ENCODE measurements at regions not wholly inside any gene's neighbourhood (a gene's known extent, or its start where the extent isn't known, plus 50 kb on each side); places are given as distances from the start of the nearest gene placed in this dataset.

- TF ChIP-seq, protein P1, sequence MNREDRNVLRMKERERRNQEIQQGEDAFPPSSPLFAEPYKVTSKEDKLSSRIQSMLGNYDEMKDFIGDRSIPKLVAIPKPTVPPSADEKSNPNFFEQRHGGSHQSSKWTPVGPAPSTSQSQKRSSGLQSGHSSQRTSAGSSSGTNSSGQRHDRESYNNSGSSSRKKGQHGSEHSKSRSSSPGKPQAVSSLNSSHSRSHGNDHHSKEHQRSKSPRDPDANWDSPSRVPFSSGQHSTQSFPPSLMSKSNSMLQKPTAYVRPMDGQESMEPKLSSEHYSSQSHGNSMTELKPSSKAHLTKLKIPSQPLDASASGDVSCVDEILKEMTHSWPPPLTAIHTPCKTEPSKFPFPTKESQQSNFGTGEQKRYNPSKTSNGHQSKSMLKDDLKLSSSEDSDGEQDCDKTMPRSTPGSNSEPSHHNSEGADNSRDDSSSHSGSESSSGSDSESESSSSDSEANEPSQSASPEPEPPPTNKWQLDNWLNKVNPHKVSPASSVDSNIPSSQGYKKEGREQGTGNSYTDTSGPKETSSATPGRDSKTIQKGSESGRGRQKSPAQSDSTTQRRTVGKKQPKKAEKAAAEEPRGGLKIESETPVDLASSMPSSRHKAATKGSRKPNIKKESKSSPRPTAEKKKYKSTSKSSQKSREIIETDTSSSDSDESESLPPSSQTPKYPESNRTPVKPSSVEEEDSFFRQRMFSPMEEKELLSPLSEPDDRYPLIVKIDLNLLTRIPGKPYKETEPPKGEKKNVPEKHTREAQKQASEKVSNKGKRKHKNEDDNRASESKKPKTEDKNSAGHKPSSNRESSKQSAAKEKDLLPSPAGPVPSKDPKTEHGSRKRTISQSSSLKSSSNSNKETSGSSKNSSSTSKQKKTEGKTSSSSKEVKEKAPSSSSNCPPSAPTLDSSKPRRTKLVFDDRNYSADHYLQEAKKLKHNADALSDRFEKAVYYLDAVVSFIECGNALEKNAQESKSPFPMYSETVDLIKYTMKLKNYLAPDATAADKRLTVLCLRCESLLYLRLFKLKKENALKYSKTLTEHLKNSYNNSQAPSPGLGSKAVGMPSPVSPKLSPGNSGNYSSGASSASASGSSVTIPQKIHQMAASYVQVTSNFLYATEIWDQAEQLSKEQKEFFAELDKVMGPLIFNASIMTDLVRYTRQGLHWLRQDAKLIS (CRISPR knock-in tag; IDR thresholded peaks at IDR 0.05), result no peak
- no peak for TF ChIP-seq ZFPM2 (CRISPR knock-in tag; IDR thresholded peaks at IDR 0.05)
- TF ChIP-seq MTA3 (IDR thresholded peaks at IDR 0.05; ENCODE audit: borderline replicate concordance), result no peak
Observed at GRCh38 chr4:23297327-23297726, 592.5 kb downstream of the PPARGC1A start (continued).

DNA sequence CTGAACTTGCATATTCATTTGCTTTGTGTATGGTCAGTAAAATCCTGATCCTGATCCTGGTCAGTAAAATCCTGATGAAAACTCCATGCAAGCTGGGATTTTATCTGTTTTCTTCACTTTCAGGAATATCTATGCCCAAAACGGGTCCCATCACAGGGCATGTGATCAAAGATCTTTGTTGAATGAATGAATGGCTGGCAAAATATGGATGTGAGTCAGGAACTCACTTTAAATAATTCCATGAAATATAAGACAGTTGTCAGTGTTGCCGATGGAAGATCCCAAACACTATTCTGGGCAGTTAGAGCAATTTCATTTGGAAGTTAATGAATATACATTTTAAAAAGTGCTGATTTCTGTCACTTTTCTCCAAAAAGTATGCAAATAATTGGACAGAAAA lies 598.4 kb downstream of the GBA3 start:
- no peaks in the 10 kb centered on the region for H3K9me3 ChIP-seq (replicated peaks; ENCODE audit: control insufficient read depth, insufficient read depth, low read depth, low read length)
- in situ Hi-C loops (cut with MboI), result no loop called here
- H3K79me2 ChIP-seq (ENCODE audit: control insufficient read depth, insufficient read depth, low read length), result no peaks in the 10 kb centered on the region
- no peak overlapping the region for H3K4me2 ChIP-seq (ENCODE audit: insufficient read depth, low read length)
- H2AFZ ChIP-seq (ENCODE audit: low read depth, low read length), result no peak overlapping the region
- no peak for DNase-seq (ENCODE audit: extremely low read depth in 1 of 4, low spot score in 3 of 4)
- H3K4me3 ChIP-seq, result no peak overlapping the region
- no peaks in the 10 kb centered on the region for H3K4me1 ChIP-seq (replicated peaks in 1 of 2; ENCODE audit: control insufficient read depth in 2 of 2, insufficient read depth in 2 of 2, low read length in 2 of 2)
- ChIA-PET CTCF (ENCODE audit: low intra/inter-chr PET ratio) (no interaction called here), POLR2A (no interaction called here)
- intact Hi-C loops (cut with micrococcal nuclease), result no loop called here
- WGBS (ENCODE audit: insufficient coverage, low coverage, missing lambda C conversion rate), result 33% methylated on average over 2 of the region's 2 CpGs
- BruUV-seq (replicated peaks), result no TSS peak
- no peaks in the 10 kb centered on the region for H4K20me1 ChIP-seq (replicated peaks; ENCODE audit: control insufficient read depth, insufficient read depth, low read length)
- H3K9ac ChIP-seq (ENCODE audit: insufficient read depth in 1 of 2, low read depth in 2 of 2, low read length in 2 of 2), result no peak overlapping the region
- FAIRE-seq, result no peak
- ATAC-seq, result no peak
- no peaks in the 10 kb centered on the region for H3K27me3 ChIP-seq (ENCODE audit: control insufficient read depth in 2 of 2, insufficient read depth in 2 of 2, low read length in 2 of 2)
- H3K27ac ChIP-seq (ENCODE audit: extremely low read depth, low read depth, low read length), result no peak overlapping the region
- no peaks in the 10 kb centered on the region for H3K36me3 ChIP-seq (ENCODE audit: control insufficient read depth, insufficient read depth, low read length)
- no peaks in the 10 kb centered on the region for H3K9me1 ChIP-seq (ENCODE audit: control insufficient read depth, insufficient read depth, low read length)
- TF ChIP-seq CBFB (CRISPR knock-in tag; IDR thresholded peaks at IDR 0.05) (no peak), ZNF197 (CRISPR knock-in tag; IDR thresholded peaks at IDR 0.05; ENCODE audit: low read depth) (no peak), STAT5B (CRISPR knock-in tag; IDR thresholded peaks at IDR 0.05) (no peak), TEAD1 (CRISPR knock-in tag; IDR thresholded peaks at IDR 0.05) (no peak), ZNF217 (CRISPR knock-in tag; IDR thresholded peaks at IDR 0.05) (no peak)

All from K562 (cell line).